ENCODE measurements at regions not wholly inside any gene's neighbourhood (a gene's known extent, or its start where the extent isn't known, plus 50 kb on each side); places are given as distances from the start of the nearest gene placed in this dataset.

DNA sequence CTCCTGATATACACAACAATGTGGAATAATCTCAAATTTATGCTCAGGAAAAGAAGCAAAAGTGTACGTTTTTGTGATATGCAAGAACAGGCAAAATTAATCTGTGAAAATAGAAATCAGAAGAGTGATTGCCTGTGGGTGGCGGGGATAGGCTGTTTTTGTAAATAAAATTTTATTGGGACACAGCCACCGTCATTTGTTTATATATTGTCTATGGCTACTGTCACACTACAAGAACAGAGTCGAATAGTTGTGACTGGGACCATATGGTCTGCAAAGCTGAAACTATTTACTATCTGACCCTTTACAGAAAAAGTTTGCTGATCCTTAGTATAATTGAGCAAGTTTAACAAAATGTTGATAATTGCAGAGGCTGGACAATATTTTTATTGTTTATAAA lies 269.5 kb upstream of the HTR2A start:
- no peak for DNase-seq (ENCODE audit: low read depth, low spot score)
- H3K9me3 ChIP-seq (ENCODE audit: control insufficient read depth, insufficient read depth, low read length), result no peaks in the 10 kb centered on the region
- TF ChIP-seq, protein P1, sequence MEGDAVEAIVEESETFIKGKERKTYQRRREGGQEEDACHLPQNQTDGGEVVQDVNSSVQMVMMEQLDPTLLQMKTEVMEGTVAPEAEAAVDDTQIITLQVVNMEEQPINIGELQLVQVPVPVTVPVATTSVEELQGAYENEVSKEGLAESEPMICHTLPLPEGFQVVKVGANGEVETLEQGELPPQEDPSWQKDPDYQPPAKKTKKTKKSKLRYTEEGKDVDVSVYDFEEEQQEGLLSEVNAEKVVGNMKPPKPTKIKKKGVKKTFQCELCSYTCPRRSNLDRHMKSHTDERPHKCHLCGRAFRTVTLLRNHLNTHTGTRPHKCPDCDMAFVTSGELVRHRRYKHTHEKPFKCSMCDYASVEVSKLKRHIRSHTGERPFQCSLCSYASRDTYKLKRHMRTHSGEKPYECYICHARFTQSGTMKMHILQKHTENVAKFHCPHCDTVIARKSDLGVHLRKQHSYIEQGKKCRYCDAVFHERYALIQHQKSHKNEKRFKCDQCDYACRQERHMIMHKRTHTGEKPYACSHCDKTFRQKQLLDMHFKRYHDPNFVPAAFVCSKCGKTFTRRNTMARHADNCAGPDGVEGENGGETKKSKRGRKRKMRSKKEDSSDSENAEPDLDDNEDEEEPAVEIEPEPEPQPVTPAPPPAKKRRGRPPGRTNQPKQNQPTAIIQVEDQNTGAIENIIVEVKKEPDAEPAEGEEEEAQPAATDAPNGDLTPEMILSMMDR (IDR thresholded peaks at IDR 0.05; ENCODE audit: low read depth, low read length), result no peak
- ChIA-PET CTCF (no interaction called here), POLR2A (no interaction called here)
- H3K4me3 ChIP-seq (ENCODE audit: low read depth, low read length), result no peak overlapping the region
- H3K27ac ChIP-seq (ENCODE audit: low read depth, low read length), result no peak overlapping the region
- no peaks in the 10 kb centered on the region for H3K27me3 ChIP-seq (ENCODE audit: control insufficient read depth, insufficient read depth, low read length)

GRCh38 chr13:47159853-47160550 lies 263.1 kb upstream of the HTR2A start:
- ChIA-PET CTCF (no interaction called here), POLR2A (no interaction called here)
- Histone ChIP-seq H3K27me3 (ENCODE audit: control insufficient read depth, insufficient read depth, low read length) (no peaks in the 10 kb centered on the region), H3K9me3 (ENCODE audit: control insufficient read depth, insufficient read depth, low read length) (peaks cover 6% of the 10 kb centered on the region; the same call in 1 of the 2 replicates), H3K27ac (ENCODE audit: low read depth, low read length) (no peak overlapping the region), H3K4me3 (ENCODE audit: low read depth, low read length) (no peak overlapping the region)
- TF ChIP-seq, protein P1 (IDR thresholded peaks at IDR 0.05; ENCODE audit: low read depth, low read length), result no peak
- DNase-seq (ENCODE audit: low read depth, low spot score), result no peak

DNA sequence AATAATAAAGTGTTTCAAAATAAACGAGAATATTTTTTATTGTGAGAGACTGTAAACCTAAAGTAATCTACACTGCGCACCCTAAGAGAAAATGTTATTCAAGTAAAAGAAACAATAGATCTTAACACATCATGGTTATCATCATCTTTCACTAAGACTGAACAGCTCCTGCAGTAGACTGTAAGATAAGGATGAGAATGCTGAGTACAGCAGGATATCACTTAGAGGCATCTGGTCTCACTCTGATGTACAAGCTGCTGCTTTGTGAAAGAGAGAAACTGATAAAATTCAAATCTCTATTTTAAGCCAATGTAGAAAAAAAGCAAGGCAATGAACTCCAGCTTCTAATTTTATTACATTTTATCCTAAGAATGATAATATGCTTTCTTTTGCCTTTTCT lies 261.7 kb upstream of the HTR2A start:
- no peak overlapping the region for H3K4me3 ChIP-seq (ENCODE audit: low read depth, low read length)
- H3K9me3 ChIP-seq (ENCODE audit: control insufficient read depth, insufficient read depth, low read length), result peaks cover 6% of the 10 kb centered on the region; the same call in 1 of the 2 replicates
- no peaks in the 10 kb centered on the region for H3K27me3 ChIP-seq (ENCODE audit: control insufficient read depth, insufficient read depth, low read length)
- no peak for DNase-seq (ENCODE audit: low read depth, low spot score)
- ChIA-PET CTCF (interaction anchor here (0.6 to 0.7 kb wide), 2 partner anchors 45 to 396 kb away, joined by 3 to 4 read pairs; no protein-coding TSS in a partner anchor), POLR2A (no interaction called here)
- TF ChIP-seq, protein P1 (IDR thresholded peaks at IDR 0.05; ENCODE audit: low read depth, low read length), result no peak
- H3K27ac ChIP-seq (ENCODE audit: low read depth, low read length), result no peak overlapping the region

GRCh38 chr13:47148543-47148942 lies 251.7 kb upstream of the HTR2A start:
- CTCF ChIA-PET, result no interaction called here
- Histone ChIP-seq H3K27ac (ENCODE audit: low read depth, low read length) (no peak overlapping the region), H3K4me3 (ENCODE audit: low read depth, low read length) (no peak overlapping the region), H3K27me3 (ENCODE audit: control insufficient read depth, insufficient read depth, low read length) (no peaks in the 10 kb centered on the region), H3K9me3 (ENCODE audit: control insufficient read depth, insufficient read depth, low read length) (no peaks in the 10 kb centered on the region)
- POLR2A ChIA-PET, result no interaction called here
- TF ChIP-seq, protein P1 (IDR thresholded peaks at IDR 0.05; ENCODE audit: low read depth, low read length), result no peak
- no peak for DNase-seq (ENCODE audit: low read depth, low spot score)

- POLR2A ChIA-PET, result no interaction called here
- CTCF ChIA-PET, result no interaction called here
- H3K27ac ChIP-seq (ENCODE audit: low read depth, low read length), result no peak overlapping the region
- TF ChIP-seq, protein P1 (IDR thresholded peaks at IDR 0.05; ENCODE audit: low read depth, low read length), result no peak
- H3K4me3 ChIP-seq (ENCODE audit: low read depth, low read length), result no peak overlapping the region
- H3K27me3 ChIP-seq (ENCODE audit: control insufficient read depth, insufficient read depth, low read length), result no peaks in the 10 kb centered on the region
- H3K9me3 ChIP-seq (ENCODE audit: control insufficient read depth, insufficient read depth, low read length), result no peaks in the 10 kb centered on the region
- no peak for DNase-seq (ENCODE audit: low read depth, low spot score)
Observed at GRCh38 chr13:47147812-47148119, 250.9 kb upstream of the HTR2A start.

All from AG04450 (cell line).